Lung (tissue), 11 donors: ENCODE measurements at regions not wholly inside any gene's neighbourhood (a gene's known extent, or its start where the extent isn't known, plus 50 kb on each side); places are given as distances from the start of the nearest gene placed in this dataset.
A peak's percentile ranks its signal among the peaks of the same experiment; 100 is the strongest.

Source experiments
- ATAC-seq: fragments of 200-7000 bp; cut with Tn5 transposase; one replicate; pipeline ENCODE4 v1.9.1; 2020; ENCODE audit warnings: moderate number of reproducible peaks; ENCODE audit not compliant: insufficient read depth, low FRiP score
- DNase-seq, 3 donors: peaks; one replicate each; pipeline ENCODE4 v3.0.0-alpha.2; 2013 to 2017
- H3K27ac ChIP-seq, 2 donors: one replicate each; pipeline ENCODE4 v1.5.1; 2013; ENCODE audit warnings: mild to moderate bottlenecking in 2 of 2, moderate library complexity in 2 of 2, control low read depth in 1 of 2, inconsistent platforms in 1 of 2, low read depth in 1 of 2, low read length in 1 of 2
- H3K27me3 ChIP-seq, 3 donors: one replicate each; pipeline ENCODE4 v1.5.1; 2013; ENCODE audit warnings: low read length in 2 of 3; ENCODE audit not compliant: control insufficient read depth in 3 of 3, insufficient read depth in 3 of 3
- H3K36me3 ChIP-seq, 4 donors: one replicate each; pipeline ENCODE4 v1.5.1; 2013; ENCODE audit warnings: low read length in 4 of 4, mild to moderate bottlenecking in 1 of 4, moderate library complexity in 1 of 4; ENCODE audit not compliant: control insufficient read depth in 4 of 4, insufficient read depth in 4 of 4
- H3K4me1 ChIP-seq, 5 donors: one replicate each; pipeline ENCODE4 v1.5.1; 2013; ENCODE audit warnings: low read length in 5 of 5, mild to moderate bottlenecking in 2 of 5, moderate library complexity in 1 of 5; ENCODE audit not compliant: control insufficient read depth in 5 of 5, insufficient read depth in 5 of 5
- H3K4me3 ChIP-seq: one replicate; pipeline ENCODE4 v1.5.1; 2013; ENCODE audit warnings: mild to moderate bottlenecking, control low read depth, moderate library complexity
- H3K9ac ChIP-seq, 2 donors: one replicate each; pipeline ENCODE4 v1.5.1; 2013; ENCODE audit warnings: low read length in 2 of 2, control low read depth in 1 of 2; ENCODE audit not compliant: insufficient read depth in 1 of 2
- H3K9me3 ChIP-seq, 4 donors: one replicate each; pipeline ENCODE4 v1.5.1; 2013; ENCODE audit warnings: low read length in 3 of 4, mild to moderate bottlenecking in 1 of 4, moderate library complexity in 1 of 4; ENCODE audit not compliant: control insufficient read depth in 4 of 4, insufficient read depth in 3 of 4
- CTCF ChIP-seq: IDR thresholded peaks from 2 replicates; pipeline ENCODE4 v1.5.1; 2012; ENCODE audit warnings: mild to moderate bottlenecking; ENCODE audit errors: control extremely low read depth, extremely low read depth
- WGBS, 2 donors: extraction: QIAGEN DNeasy Blood & Tissue Kit; methylation state at CpG; one replicate each; pipeline ENCODE4 v1.1.7; 2013; 5-methylcytosine and 5-hydroxymethylcytosine counted together
- donor health status: control.
- donor health status: control.
- donor health status: Bipolar disorder and iron deficiency.
- donor health status: healthy.
- donor health status: DM: yes; HTN: yes; CAD: no.

DNA sequence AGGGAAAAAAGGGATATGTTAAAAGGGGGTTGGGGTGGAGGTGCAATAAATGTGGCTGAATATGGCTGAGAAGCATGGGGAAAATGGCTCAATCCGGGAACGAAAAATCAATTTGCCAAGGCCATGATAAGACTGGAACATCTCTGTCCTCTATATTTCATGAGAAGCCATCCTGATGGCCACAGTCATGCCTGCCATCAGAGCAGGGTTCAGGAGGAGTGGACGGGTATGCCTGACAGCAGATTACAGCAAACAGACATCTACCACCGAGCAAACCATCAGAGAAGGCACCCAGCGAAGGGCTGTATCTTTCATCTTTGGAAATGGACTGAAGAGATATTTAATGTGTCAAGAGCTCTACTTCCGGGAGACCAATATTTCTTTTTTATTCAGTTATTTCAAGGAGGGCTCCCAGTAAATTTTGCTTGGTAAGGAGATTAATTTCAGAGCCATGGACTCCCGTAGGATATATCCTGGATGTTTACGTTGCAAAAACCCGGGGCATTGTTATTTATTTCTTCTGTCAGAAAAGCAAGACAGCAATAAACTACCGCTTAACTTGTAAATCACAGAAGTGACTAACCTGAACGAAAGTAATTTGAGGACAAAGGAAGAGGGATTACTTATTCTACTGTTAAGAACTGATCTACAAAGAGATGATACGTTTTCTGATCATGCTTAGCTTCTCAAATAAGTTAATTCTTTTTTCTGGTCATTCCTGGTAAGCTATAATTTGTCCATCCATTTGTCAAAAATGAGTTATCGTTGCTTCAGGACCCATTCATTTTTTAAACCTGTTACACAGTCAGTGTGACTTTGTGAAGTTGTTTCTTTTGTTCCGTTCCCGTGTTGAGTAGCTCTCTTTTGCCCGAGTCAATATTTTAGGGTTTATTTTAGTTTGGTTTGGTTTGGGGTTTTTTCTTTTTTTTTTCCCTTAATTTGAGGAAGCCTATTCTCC is 80.6 kb upstream of the CHD2 start:
- DNase-seq (peak; percentile 21 to 65 (median 55)), ATAC-seq (no peak)
- H3K27ac ChIP-seq = peak overlapping the region; percentile 92
- peaks cover 0 to 29% (median 7%) of the 10 kb centered on the region in 5 donors for H3K4me1 ChIP-seq
- peak overlapping the region; percentile 67 to 95 for H3K9ac ChIP-seq
- no peak for TF ChIP-seq CTCF
- 33 to 49% methylated on average over 16 of the region's 16 CpGs for WGBS, 2 donors
- no peaks in the 10 kb centered on the region for H3K27me3 ChIP-seq
- no peaks in the 10 kb centered on the region for H3K36me3 ChIP-seq
- H3K4me3 ChIP-seq = no peak overlapping the region
- H3K9me3 ChIP-seq = no peaks in the 10 kb centered on the region

DNA sequence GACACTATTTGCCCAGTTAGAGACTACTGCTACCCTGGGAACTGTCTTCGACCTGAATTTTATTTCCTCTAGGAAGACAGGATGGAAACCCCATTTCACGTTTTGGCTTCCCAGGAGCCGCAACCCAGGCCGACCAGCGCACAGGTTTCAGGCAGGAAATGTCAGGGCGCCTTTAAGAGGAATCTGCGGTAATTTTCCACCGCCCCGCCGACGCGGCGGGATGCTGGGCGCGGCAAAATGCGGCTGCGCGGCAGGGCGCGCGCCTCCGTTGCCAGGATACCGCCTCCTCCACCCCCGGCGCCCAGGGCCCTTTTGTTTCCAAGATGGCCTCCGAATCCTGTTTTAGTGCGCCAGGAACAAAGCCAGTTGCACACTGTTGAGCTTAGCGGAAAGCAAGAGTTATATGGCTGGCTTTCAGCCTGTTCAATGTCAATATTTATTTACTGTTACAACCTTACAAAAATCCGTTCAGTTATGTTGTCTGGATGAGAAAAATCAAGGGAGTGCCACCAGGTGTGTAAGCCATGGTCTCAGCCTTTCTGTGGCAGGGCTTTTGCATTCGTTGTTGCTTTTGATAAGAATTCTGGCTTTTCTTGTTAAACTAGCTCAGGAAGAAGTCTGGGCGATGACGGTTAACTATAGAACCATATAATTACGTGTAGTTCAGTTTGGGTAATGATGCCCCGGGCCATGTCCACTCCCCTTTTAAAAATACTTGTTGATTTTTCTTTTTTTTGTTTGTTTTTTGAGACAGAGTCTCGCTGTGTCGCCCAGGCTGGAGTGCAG is 79.7 kb upstream of the CHD2 start:
- Histone ChIP-seq H3K9me3 (no peaks in the 10 kb centered on the region), H3K27me3 (no peaks in the 10 kb centered on the region), H3K4me1 (peaks cover 0 to 29% (median 7%) of the 10 kb centered on the region in 5 donors), H3K9ac (peak overlapping the region; percentile 67 to 95), H3K4me3 (no peak overlapping the region), H3K27ac (peak overlapping the region; percentile 92 to 93), H3K36me3 (no peaks in the 10 kb centered on the region)
- ATAC-seq = peak; percentile 93
- TF ChIP-seq CTCF = no peak
- WGBS, 2 donors = 12 to 15% methylated on average over 36 of the region's 36 CpGs
- peak; percentile 95 to 98 (median 95) for DNase-seq

DNA sequence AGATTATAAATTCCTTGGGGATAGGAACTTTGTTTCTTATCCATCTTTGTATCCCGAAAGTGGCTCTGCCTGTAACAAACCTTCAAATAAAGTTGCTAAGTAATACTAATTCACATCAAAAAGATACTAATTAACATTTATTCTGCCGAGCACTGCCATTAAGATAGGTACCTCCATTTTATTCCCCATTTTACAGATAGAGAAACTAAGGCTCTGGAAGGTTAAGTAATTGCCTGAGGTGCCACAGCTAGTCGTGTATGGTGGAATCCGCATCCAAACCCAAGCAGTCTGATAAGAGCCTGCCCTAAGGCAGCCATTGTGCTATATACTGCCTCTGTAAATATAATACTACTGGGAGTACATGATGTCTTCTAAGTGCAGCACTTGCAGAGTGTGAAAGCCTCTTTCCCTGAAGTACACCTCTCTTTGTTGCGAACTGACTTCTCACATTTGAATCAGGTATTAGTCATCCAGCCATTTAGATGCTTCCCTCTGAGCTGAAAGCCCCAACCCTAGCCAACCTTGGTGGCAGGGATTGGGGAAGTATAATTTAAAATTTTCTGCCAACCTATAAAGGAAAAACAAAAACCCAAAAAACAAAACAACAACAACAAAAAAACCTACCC is 78.5 kb upstream of the CHD2 start:
- DNase-seq (peak in 1 of 3 donors; percentile 51), ATAC-seq (peak; percentile 56)
- H3K4me3 ChIP-seq = no peak overlapping the region
- WGBS, 2 donors = 81 to 84% methylated on average over 5 of the region's 5 CpGs
- H3K27me3 ChIP-seq = no peaks in the 10 kb centered on the region
- peaks cover 0 to 29% (median 7%) of the 10 kb centered on the region in 5 donors for H3K4me1 ChIP-seq
- no peaks in the 10 kb centered on the region for H3K36me3 ChIP-seq
- no peaks in the 10 kb centered on the region for H3K9me3 ChIP-seq
- no peak for TF ChIP-seq CTCF
- H3K9ac ChIP-seq = peak overlapping the region in 1 of 2 donors; percentile 28
- peak overlapping the region; percentile 49 to 77 for H3K27ac ChIP-seq
